NCI-H446 treated with DMSO at 0.1 percent for 48 hours (cell line): ENCODE measurements at regions not wholly inside any gene's neighbourhood (a gene's known extent, or its start where the extent isn't known, plus 50 kb on each side); places are given as distances from the start of the nearest gene placed in this dataset.
"Not testable (repeated sequence)": the region's sequence is repeated elsewhere in the genome, so short reads cannot be mapped to it uniquely, and the experiment has no call there.

Experiments
- DNase-seq: peaks from one replicate; lab custom pipeline; 2025; lab: John Stamatoyannopoulos, UW

GRCh38 chr3:147153830-147154539 lies 252.4 kb downstream of the ZIC4 start:
- DNase-seq: no peak

GRCh38 chr3:147152476-147152875 lies 253.9 kb downstream of the ZIC4 start:
- DNase-seq: no peak

GRCh38 chr3:147141516-147142288 lies 264.6 kb downstream of the ZIC4 start:
- no peak for DNase-seq

GRCh38 chr3:147139341-147139740 lies 267.0 kb downstream of the ZIC4 start:
- DNase-seq: no peak

GRCh38 chr3:147132168-147132567 lies 274.2 kb downstream of the ZIC4 start:
- DNase-seq: no peak

GRCh38 chr3:147130461-147130860 lies 275.9 kb downstream of the ZIC4 start:
- no peak for DNase-seq

GRCh38 chr3:147129665-147130064 lies 276.7 kb downstream of the ZIC4 start:
- DNase-seq: no peak

- no peak for DNase-seq
Measured at GRCh38 chr3:147122350-147122749, 284.0 kb downstream of the ZIC4 start.

- no peak for DNase-seq
Measured at GRCh38 chr3:147119989-147120388, 286.4 kb downstream of the ZIC4 start.

- DNase-seq: no peak
Measured at GRCh38 chr3:147119346-147119745, 287.0 kb downstream of the ZIC4 start.

GRCh38 chr3:147118611-147119010 lies 287.7 kb downstream of the ZIC4 start:
- DNase-seq: no peak

GRCh38 chr3:147117631-147118030 lies 288.7 kb downstream of the ZIC4 start:
- DNase-seq: no peak

GRCh38 chr3:147113293-147114044 lies 292.9 kb downstream of the ZIC4 start:
- no peak for DNase-seq

- no peak for DNase-seq
Measured at GRCh38 chr3:147099076-147099475, 307.3 kb downstream of the ZIC4 start.

- DNase-seq: no peak
Measured at GRCh38 chr3:147090461-147090860, 315.9 kb downstream of the ZIC4 start.

- DNase-seq: no peak
Measured at GRCh38 chr3:147089286-147089685, 317.1 kb downstream of the ZIC4 start.

- not testable (repeated sequence) for DNase-seq
Measured at GRCh38 chr3:147059500-147059899, 346.8 kb downstream of the ZIC4 start.

GRCh38 chr3:147049821-147050220 lies 356.5 kb downstream of the ZIC4 start:
- DNase-seq: no peak

GRCh38 chr3:147049305-147049704 lies 357.0 kb downstream of the ZIC4 start:
- no peak for DNase-seq

GRCh38 chr3:147046916-147047315 lies 359.4 kb downstream of the ZIC4 start:
- DNase-seq: no peak

GRCh38 chr3:147038481-147038880 lies 367.9 kb downstream of the ZIC4 start:
- DNase-seq: no peak

- no peak for DNase-seq
Measured at GRCh38 chr3:147034359-147034758, 372.0 kb downstream of the ZIC4 start.

GRCh38 chr3:147030274-147030673 lies 376.1 kb downstream of the ZIC4 start:
- DNase-seq: no peak
